GM19043 (cell line): ENCODE measurements at regions not wholly inside any gene's neighbourhood (a gene's known extent, or its start where the extent isn't known, plus 50 kb on each side); places are given as distances from the start of the nearest gene placed in this dataset.
"Not testable (repeated sequence)": the region's sequence is repeated elsewhere in the genome, so short reads cannot be mapped to it uniquely, and the experiment has no call there.

Source experiments
- ATAC-seq: cut with Tn5 transposase; IDR thresholded peaks from one replicate; pipeline ENCODE4 v1.9.1; 2021; ENCODE audit warnings: low read depth; ENCODE audit not compliant: unreplicated experiment

DNA sequence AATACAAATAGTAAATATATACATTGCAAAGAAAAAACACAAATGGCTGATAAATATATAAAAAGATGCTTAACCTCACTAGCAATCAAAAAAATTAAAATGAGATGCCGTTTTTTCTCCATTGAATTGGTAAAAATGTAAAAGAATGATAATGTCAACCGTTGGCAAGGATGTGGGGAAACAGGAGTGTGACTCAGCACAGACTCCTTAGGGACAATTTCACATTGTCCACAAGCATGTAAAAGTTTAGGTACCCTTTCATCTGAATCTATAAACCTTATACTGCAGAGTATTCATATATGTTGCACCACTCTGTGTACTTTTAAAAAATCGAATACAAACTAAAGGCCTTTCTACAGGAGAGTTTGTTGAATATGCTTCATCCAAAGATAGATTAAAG is 143.1 kb upstream of the RREB1 start:
- no peak for ATAC-seq

DNA sequence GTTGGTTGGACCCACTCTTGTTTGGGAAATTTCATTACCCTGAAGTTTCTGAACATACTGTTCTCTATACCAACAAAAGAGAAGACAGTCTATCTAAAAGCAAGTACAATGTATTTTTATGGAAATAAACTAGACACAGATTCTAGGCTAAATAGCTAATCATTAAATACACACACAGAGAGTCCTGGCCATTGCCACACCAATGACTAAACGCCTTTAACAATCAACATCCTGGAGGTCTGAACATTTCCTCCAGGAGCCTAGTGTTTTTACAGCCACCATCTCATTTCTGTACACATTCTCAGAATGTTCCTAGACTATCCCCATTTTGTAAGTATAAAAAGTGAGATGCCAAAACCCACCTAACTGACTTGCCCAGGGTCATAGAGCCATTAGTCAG is 141.6 kb upstream of the RREB1 start:
- ATAC-seq, result no peak

DNA sequence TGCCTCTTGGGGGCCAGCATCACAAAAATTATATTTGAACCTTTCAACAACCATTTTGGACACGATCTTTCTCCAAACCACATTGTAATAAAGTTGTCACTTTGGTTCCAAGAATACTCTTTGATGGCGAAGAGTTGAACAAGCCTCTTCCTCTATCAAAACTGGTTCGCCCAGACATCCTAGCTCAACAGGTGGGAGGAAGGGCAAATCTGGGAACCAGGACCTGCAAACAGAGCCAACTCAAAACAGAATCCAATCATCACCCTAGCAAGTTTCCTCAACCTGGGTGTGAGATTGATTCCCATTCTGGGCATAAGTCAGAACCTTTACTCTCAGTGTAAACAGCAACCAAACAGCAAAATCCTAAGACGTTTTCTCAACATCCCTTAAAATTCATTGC is 141.2 kb upstream of the RREB1 start:
- ATAC-seq, result no peak

DNA sequence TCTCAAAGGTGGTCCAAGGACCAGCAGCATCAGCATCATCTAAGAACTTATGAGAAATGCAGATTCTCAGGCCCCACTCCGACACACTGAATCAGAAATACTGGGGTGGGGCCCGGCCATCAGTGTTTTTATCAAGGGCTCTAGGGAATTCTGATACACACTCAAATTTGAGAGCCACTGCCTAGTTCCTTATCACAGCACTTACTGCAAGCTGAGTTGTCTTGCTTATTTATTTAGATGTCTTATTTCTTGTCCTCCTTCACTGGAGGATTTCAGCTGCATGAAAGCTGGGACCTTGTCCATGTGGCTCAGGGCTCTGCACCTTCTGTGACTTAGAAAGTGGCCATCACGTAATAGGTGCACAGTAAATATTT is 139.4 kb upstream of the RREB1 start:
- ATAC-seq, result no peak

DNA sequence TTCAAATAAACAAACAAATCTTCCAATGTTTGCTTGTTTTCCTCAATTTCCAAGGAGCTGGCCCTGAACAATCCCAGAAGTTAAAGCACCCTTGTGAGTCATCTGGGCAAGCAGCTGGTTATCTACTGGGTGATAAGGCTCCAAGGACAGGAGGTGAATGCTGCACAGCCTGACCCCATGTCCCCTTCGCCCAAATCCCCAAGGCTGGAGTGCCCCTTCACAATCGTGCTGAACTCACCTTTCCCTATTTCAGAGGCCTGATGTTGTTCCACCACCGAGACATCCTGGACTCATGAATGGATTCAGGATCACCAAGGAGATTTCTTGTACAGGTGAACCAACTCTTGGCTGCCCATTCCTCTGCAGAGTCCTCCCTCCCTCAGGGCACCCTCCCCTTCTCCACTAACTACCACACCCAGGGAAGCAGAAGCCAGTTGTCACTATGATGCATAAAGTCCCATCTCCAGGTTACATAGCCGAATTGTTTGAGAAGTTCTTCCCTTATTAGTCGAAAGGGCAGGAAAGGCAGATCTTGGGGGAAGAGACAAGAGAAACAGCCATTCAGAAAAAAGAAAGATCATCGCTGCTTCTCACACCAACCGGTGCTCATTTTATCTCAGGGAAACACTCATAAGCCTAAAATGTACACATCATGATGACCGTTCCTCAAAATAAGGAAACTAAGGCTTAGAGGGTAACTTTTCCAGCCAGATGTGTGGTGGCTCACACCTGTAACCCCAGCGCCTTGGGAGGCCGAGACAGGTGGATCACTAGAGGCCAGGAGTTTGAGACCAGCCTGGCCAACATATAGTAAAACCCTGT is 138.8 kb upstream of the RREB1 start:
- ATAC-seq, result no peak

DNA sequence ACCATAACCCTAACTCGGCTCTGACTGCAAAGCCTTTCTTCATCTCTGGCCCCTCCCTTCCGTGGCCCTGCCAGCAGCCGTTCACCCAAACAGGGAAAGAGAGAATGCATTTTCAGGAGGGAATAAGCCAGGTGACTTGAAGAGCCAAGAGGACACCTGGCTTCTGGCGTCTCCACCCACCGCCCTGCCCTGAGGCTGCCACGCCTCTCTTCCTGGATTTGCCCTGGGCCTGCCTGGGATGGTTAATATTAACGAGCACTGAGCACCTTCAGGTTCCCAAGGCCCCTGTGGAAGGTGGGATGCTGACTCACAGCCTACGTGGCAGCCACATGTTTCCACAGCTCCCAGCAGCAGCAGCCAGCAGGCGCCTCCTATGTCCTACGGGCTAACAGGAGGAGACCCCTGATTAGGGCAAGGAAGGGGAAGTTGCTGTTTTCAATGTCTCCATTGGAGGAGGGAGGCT is 138.0 kb upstream of the RREB1 start:
- no peak for ATAC-seq

DNA sequence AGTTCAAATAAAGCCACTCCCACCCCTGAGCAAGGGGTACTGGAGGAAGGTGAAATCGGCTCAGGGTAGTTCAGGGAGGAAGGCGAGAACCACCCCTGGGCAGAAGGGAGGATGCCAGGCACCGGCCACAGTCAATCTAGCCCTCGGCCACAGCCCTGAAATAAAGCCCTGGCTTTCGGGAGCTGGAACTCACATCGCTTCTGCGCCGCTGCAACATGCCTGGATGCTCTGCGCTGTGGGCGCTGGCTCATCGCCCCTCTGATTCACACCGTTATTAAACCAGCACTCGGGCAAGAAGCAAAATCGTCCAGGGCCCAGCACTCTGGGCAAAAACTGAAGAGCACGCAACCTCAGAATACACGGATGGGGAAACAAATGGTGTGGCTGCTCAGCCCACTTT is 136.9 kb upstream of the RREB1 start:
- no peak for ATAC-seq

DNA sequence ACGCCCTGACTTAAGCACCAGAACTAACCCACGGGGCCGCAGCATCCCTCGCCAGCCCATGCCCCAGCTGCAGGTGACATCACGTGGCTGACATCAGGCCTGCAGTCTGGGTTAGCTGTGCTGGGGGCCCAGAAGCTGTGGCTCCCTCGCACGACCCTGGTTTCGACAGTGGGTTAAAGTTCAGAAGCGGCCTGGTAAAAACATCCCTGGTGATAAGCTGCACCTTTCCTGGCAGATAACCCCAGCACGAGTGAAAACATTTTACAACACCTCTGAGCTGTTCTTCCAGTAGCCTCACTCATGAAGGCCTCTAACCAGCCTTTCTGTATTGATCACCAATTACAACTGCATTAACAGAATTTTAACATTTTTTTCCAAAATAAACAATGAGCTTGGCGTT is 136.4 kb upstream of the RREB1 start:
- ATAC-seq, result no peak

DNA sequence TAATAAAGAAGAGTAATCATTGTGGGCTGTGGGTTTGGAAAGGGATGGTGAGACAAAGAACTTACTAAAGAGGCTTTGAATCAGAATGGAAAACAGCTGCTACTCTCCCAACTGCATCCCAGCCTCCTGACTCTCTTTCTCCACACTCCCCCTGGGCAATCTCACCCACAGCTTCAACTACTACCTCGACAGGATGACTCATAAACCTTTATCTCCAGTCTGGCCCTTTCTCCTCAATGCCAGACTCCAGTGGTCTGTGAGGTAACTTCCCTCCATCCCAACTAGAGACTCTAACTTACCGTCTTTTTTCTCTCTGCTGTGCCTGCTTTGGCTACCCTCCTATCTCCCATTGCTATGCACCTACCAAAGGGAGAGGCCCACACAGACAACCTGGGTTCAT is 135.3 kb upstream of the RREB1 start:
- ATAC-seq, result no peak

DNA sequence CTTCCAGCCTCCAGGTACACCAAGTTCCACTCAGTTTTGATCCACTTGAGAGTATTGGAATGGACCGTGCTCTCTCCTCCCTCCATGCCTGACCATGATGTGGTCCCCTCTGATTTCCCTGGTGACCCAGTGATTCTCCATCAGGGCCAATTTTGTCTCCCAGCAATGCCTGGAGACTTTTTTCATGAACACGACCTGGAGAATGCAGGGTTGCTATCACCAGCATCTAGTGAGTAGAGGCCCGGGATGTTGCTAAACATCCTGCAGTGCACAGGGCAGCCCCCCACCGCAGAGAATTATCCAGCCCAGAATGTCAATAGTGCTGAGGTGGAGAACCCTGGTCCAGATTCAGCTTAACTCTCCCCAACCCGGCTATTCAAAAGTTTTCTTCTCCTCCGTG is 134.0 kb upstream of the RREB1 start:
- no peak for ATAC-seq

DNA sequence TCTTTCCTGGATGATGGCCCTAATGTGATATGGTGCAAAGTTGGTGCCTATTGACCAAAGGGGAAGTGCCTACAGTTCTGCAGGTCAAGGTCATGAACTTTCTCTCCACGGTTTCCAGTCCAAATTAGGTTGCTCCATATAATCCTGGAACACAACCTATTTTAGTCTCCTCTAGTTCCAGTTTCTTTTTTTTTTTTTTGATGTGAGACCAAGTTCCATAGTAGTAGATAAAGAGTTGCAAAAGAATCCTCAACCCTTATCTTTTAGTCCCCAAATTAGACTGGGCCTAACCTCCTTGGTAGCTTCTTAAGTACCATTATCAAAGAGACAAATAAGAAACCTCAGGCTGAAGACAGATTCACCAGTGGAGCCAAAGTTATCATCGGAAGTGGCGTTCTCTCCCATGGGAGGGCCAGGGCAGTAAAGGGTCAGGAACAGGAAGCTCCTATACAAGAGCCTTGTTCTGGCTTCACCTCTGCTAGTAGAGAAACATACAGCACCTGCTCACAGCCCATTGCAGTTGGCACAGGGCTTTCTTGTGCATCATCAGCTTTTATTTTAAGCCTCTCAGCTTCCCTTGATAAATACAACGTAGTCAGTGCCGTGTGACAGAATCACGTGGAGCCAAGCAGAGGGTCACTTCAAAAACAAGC is 132.2 kb upstream of the RREB1 start:
- no peak for ATAC-seq

DNA sequence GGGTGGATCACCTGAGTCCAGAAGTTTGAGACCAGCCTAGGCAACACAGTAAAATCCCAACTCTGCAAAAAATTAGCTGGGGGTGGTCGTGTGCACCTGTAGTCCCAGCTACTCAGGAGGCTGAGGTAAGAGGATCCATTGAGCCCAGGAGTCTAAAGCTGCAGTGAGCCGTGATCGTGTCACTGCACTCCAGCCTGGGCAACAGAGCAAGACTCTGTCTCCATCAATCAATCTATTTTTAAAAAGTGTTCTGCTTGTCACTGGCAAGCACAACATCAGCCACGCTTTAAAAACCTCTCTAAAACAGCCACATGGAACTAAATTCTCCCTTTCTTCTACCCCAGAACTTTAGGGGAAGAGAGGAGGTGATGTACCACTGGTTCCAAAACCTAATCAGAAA is 131.6 kb upstream of the RREB1 start:
- ATAC-seq, result no peak

DNA sequence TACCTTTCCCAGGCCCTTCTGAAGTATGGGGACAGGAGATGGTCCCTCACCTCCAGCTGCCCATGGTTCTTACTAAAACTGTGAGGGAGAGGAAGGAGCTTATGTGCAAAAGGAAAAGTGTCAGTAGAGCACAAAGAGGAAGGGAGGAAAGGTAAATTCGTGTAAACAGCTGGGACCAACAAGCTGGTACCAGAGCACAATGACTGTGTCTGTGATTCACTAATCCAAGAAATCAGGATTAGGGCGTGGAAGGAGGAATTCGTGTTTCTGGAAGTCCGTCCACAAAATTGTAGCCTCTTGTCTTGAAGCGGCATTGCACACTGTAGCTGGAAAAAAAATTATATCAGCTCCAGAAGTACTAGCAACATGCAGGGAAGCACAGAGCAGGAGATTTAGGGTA is 129.0 kb upstream of the RREB1 start:
- no peak for ATAC-seq

DNA sequence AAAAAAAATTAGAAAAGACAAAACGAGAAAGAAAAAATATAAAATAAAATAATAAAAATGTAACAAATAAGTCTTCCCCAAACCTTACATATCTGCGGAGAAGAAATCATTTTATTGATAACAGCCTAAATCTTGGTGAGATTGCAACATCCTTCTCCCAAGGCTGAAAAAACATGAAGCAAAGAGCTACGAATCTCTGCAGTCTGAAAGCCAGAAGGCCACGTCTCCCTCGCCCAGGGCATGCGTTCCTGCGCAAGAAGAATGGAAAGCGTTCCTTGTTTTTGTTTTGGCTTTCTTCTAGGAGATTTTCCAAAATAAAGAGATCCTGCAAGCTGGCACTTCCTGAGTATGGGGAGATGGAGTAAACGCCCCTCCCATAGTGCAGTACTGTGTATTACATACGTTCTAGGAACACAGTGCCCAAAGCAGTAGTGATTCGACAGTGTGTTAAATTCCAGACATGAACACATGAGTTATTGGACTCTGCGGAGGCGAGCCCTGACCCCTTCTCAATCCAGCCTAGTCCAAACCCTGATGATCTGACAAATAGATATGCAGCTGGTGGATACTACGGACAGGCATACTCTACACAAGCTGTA is 126.7 kb upstream of the RREB1 start:
- no peak for ATAC-seq

DNA sequence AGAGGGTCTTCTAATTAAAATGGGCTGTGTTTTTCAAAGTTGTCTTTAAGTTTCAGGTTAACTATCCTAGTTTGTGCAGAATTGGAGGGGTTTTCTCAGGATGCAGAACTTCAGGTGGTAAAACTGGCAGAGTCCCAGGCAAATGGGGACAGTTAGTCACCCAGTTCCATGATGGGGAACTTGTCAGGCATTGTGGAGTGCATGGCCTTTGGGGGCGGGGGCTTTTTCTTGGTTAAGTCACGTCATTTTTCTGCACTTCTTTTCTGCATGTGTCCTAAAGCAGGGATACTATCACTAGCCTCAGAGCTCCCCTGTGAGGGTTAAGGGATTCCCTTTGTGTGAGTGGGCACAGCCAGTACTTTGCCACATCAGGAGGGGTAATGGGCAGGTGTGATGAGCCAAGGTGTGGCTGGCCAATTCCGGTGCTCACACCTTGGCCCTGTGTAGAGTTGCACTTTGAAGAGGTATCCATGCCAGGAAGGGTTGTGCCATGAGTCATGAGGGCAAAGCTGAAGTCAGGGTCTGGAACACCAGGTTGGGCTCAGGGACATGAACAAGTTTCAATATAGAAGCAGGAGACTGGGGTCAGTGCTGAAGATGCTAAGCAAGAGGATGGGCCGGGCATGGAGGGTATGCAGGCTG is 126.0 kb upstream of the RREB1 start:
- ATAC-seq, result no peak

DNA sequence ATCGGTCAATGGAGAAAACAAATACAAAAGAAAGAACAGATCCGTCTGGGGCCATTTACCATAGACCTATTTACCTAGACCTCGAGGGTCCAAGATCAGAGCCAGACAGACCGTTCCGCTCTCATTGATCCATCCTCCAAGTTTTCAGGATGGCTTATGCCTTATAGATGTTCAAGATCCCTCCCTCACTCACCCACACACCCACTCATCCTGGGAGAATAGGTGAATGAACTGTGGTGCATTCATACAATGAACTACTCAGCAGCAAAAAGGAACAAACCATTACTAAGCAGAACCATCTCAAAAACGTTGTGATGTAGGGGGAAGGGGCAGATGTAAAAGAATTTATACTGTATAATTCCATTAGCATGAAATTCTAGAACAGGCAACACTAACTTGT is 125.1 kb upstream of the RREB1 start:
- ATAC-seq, result no peak

DNA sequence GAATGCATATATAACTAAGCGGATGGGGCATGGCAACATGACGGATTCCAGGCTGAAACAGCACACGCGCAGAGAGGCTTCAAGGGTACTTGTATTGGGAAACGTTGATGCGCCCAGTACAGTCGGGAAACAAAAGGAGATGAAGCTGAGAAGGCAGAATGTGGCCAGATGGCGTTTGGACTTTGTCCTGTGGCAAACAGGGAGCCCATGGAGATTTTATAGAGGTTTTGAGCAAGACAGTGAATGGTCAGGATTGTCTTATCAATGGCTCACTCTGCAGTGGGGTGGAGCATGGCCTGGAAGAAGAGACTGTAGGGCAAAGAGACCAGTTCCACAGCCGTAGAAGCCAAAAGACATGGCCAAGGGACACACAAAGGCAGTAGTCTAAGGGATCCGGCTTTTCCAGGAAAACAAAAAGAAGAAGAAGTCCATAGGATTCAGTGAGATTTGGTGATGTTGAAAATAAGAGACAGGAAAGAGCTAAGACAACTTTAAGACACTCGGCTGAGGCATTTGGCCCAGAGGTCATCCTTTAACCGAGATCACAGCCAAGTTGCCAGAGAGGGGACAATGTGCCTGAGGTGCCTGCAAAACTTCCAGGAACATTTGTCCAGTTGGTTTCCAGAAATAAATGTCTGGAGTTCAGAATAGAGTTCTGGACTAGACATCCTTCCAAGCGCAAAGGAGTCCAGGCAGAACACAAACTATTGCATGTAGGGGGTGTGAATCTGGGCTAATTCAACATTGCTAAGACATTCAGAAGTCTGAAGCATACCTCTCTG is 123.0 kb upstream of the RREB1 start:
- no peak for ATAC-seq

DNA sequence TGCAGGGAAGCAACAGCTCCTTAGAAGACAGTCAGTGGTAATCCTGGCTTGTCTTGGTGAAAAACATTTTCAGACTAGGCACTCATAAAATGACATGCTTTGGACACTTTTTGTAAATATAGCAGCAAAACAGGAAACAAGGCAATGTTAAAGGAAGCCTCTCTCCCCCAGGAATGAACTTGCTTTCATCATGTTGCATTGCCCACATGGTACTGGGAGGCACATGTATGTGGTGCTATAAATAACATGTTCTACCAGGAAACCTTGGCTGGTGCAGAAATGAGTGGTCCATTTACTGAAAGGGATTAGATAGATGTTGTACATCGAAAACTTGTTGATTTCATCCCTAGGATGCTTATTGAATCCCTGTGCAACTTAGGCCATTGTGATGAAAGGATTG is 121.4 kb upstream of the RREB1 start:
- no peak for ATAC-seq

DNA sequence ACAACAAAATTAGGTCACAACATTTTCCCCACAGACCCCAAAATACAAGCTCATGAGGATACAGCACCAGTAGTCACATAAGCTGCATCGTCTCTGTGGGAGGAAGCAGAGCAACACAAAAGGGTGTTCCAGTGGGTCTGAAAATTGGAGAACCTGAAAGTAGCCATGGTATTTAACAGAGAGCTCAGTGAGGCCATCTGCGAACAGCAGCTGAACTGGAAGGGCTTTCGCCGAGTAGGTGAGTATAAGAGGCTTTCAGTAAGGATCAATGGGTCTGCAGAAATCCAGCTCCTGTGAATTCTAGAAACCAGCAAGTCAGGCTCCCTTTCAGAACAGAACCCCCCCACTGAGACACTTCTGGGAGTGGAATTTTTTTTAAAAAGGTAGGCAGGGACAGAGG is 120.0 kb upstream of the RREB1 start:
- no peak for ATAC-seq

DNA sequence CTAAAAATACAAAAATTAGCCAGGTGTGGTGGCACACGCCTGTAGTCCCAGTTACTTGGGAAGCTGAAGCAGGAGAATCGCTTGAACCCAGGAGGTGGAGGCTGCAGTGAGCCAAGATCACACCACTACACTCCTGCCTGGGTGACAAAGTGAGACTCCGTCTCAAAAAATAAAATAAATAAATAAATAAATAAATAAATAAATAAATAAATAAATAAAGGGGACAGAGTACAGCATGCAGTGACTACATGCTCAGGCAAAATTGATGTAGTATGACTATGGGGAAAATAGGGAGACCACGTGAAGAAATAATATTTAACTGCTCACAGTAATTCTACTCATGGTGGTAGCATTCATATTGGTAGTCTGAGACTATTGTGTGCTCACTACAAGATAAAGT is 117.7 kb upstream of the RREB1 start:
- ATAC-seq, result not testable (repeated sequence)
